SJSA1 (cell line): ENCODE measurements at regions not wholly inside any gene's neighbourhood (a gene's known extent, or its start where the extent isn't known, plus 50 kb on each side); places are given as distances from the start of the nearest gene placed in this dataset.
"Not testable (repeated sequence)": the region's sequence is repeated elsewhere in the genome, so short reads cannot be mapped to it uniquely, and the experiment has no call there.

Experiments used
- DNase-seq, 2 experiments: peaks; one replicate each; pipeline ENCODE4 v3.0.0-alpha.2; 2015 to 2020; ENCODE audit warnings: low spot score in 2 of 2, low read depth in 1 of 2
- H3K27ac ChIP-seq: fragments of 250-450 bp; sonication (Bioruptor Pico); 2 replicates; pipeline ENCODE4 v1.5.1; 2020; ENCODE audit warnings: mild to moderate bottlenecking, moderate library complexity
- H3K27me3 ChIP-seq: fragments of 250-450 bp; sonication (Bioruptor Pico); replicated peaks from 2 replicates; pipeline ENCODE4 v1.5.1; 2020; ENCODE audit warnings: mild to moderate bottlenecking, moderate library complexity
- H3K36me3 ChIP-seq: fragments of 250-450 bp; sonication (Bioruptor Pico); 2 replicates; pipeline ENCODE4 v1.5.1; 2020; ENCODE audit warnings: mild to moderate bottlenecking
- H3K4me1 ChIP-seq: fragments of 250-450 bp; sonication (Bioruptor Pico); replicated peaks from 2 replicates; pipeline ENCODE4 v1.6.1; 2021; ENCODE audit warnings: mild to moderate bottlenecking
- H3K4me3 ChIP-seq: fragments of 250-450 bp; sonication (Bioruptor Pico); 2 replicates; pipeline ENCODE4 v1.5.1; 2020; ENCODE audit warnings: mild to moderate bottlenecking
- H3K9me3 ChIP-seq: fragments of 250-450 bp; sonication (Bioruptor Pico); replicated peaks from 2 replicates; pipeline ENCODE4 v1.5.1; 2020; ENCODE audit warnings: mild to moderate bottlenecking

GRCh38 chr6:48624631-48625030 is 513.6 kb upstream of the PTCHD4 start:
- no peak for DNase-seq
- Histone ChIP-seq H3K27ac (no peak overlapping the region), H3K9me3 (no peaks in the 10 kb centered on the region), H3K4me3 (no peak overlapping the region), H3K27me3 (no peaks in the 10 kb centered on the region), H3K4me1 (no peaks in the 10 kb centered on the region), H3K36me3 (no peaks in the 10 kb centered on the region)

GRCh38 chr6:48619771-48620170 is 508.8 kb upstream of the PTCHD4 start:
- DNase-seq: no peak
- no peak overlapping the region for H3K4me3 ChIP-seq
- no peak overlapping the region for H3K27ac ChIP-seq
- 0 out of 2 replicates have a peak, but pooled peaks cover 3% of the 10 kb centered on the region for H3K9me3 ChIP-seq
- no peaks in the 10 kb centered on the region for H3K4me1 ChIP-seq
- no peaks in the 10 kb centered on the region for H3K27me3 ChIP-seq
- no peaks in the 10 kb centered on the region for H3K36me3 ChIP-seq

- no peak overlapping the region for H3K4me3 ChIP-seq
- no peak for DNase-seq
- 0 out of 2 replicates have a peak, but pooled peaks cover 3% of the 10 kb centered on the region for H3K9me3 ChIP-seq
- H3K27me3 ChIP-seq: no peaks in the 10 kb centered on the region
- H3K36me3 ChIP-seq: no peaks in the 10 kb centered on the region
- H3K27ac ChIP-seq: no peak overlapping the region
- H3K4me1 ChIP-seq: no peaks in the 10 kb centered on the region
Observed at GRCh38 chr6:48615041-48615440, 504.0 kb upstream of the PTCHD4 start.

GRCh38 chr6:48614326-48614725 is 503.3 kb upstream of the PTCHD4 start:
- no peak overlapping the region for H3K4me3 ChIP-seq
- 0 out of 2 replicates have a peak, but pooled peaks cover 3% of the 10 kb centered on the region for H3K9me3 ChIP-seq
- no peaks in the 10 kb centered on the region for H3K36me3 ChIP-seq
- no peak overlapping the region for H3K27ac ChIP-seq
- H3K27me3 ChIP-seq: no peaks in the 10 kb centered on the region
- no peak for DNase-seq
- H3K4me1 ChIP-seq: no peaks in the 10 kb centered on the region

GRCh38 chr6:48613231-48613949 is 502.4 kb upstream of the PTCHD4 start:
- Histone ChIP-seq H3K4me3 (no peak overlapping the region), H3K27ac (no peak overlapping the region), H3K36me3 (no peaks in the 10 kb centered on the region), H3K27me3 (0 out of 2 replicates have a peak, but pooled peaks cover 6% of the 10 kb centered on the region), H3K9me3 (0 out of 2 replicates have a peak, but pooled peaks cover 3% of the 10 kb centered on the region), H3K4me1 (no peaks in the 10 kb centered on the region)
- no peak for DNase-seq

GRCh38 chr6:48611332-48611731 is 500.3 kb upstream of the PTCHD4 start:
- DNase-seq: no peak
- H3K9me3 ChIP-seq: no peaks in the 10 kb centered on the region
- no peak overlapping the region for H3K27ac ChIP-seq
- H3K27me3 ChIP-seq: peaks cover 6% of the 10 kb centered on the region; the same call in 1 of the 2 replicates
- H3K36me3 ChIP-seq: no peaks in the 10 kb centered on the region
- H3K4me3 ChIP-seq: no peak overlapping the region
- no peaks in the 10 kb centered on the region for H3K4me1 ChIP-seq

- Histone ChIP-seq H3K27me3 (peaks cover 6% of the 10 kb centered on the region; the same call in 1 of the 2 replicates), H3K4me3 (no peak overlapping the region), H3K9me3 (no peaks in the 10 kb centered on the region), H3K27ac (no peak overlapping the region), H3K36me3 (no peaks in the 10 kb centered on the region), H3K4me1 (no peaks in the 10 kb centered on the region)
- no peak for DNase-seq
Observed at GRCh38 chr6:48610846-48611245, 499.8 kb upstream of the PTCHD4 start.

GRCh38 chr6:48606618-48607017 is 495.6 kb upstream of the PTCHD4 start:
- H3K36me3 ChIP-seq: no peaks in the 10 kb centered on the region
- no peak overlapping the region for H3K27ac ChIP-seq
- H3K4me3 ChIP-seq: no peak overlapping the region
- H3K4me1 ChIP-seq: no peaks in the 10 kb centered on the region
- DNase-seq: no peak
- no peaks in the 10 kb centered on the region for H3K9me3 ChIP-seq
- H3K27me3 ChIP-seq: peaks cover 6% of the 10 kb centered on the region; the same call in 1 of the 2 replicates

GRCh38 chr6:48597951-48598350 is 487.0 kb upstream of the PTCHD4 start:
- Histone ChIP-seq H3K4me1 (no peaks in the 10 kb centered on the region), H3K36me3 (no peaks in the 10 kb centered on the region), H3K27ac (no peak overlapping the region), H3K9me3 (no peaks in the 10 kb centered on the region), H3K4me3 (no peak overlapping the region), H3K27me3 (no peaks in the 10 kb centered on the region)
- DNase-seq: no peak

GRCh38 chr6:48596830-48597229 is 485.8 kb upstream of the PTCHD4 start:
- H3K36me3 ChIP-seq: no peaks in the 10 kb centered on the region
- H3K27me3 ChIP-seq: no peaks in the 10 kb centered on the region
- no peaks in the 10 kb centered on the region for H3K9me3 ChIP-seq
- no peak overlapping the region for H3K4me3 ChIP-seq
- H3K27ac ChIP-seq: no peak overlapping the region
- no peak for DNase-seq
- H3K4me1 ChIP-seq: no peaks in the 10 kb centered on the region

GRCh38 chr6:48591158-48591557 is 480.2 kb upstream of the PTCHD4 start:
- H3K4me3 ChIP-seq, H3K4me1 ChIP-seq, H3K27ac ChIP-seq, H3K27me3 ChIP-seq, H3K36me3 ChIP-seq, DNase-seq, H3K9me3 ChIP-seq: not testable (repeated sequence)

- no peak overlapping the region for H3K27ac ChIP-seq
- no peak for DNase-seq
- H3K9me3 ChIP-seq: no peaks in the 10 kb centered on the region
- no peaks in the 10 kb centered on the region for H3K4me1 ChIP-seq
- H3K27me3 ChIP-seq: peaks cover 3% of the 10 kb centered on the region; the same call in 1 of the 2 replicates
- no peaks in the 10 kb centered on the region for H3K36me3 ChIP-seq
- H3K4me3 ChIP-seq: no peak overlapping the region
Observed at GRCh38 chr6:48584846-48585245, 473.8 kb upstream of the PTCHD4 start.

- Histone ChIP-seq H3K27me3 (no peaks in the 10 kb centered on the region), H3K36me3 (no peaks in the 10 kb centered on the region), H3K27ac (no peak overlapping the region), H3K9me3 (no peaks in the 10 kb centered on the region), H3K4me3 (no peak overlapping the region), H3K4me1 (peaks cover 10% of the 10 kb centered on the region)
- no peak for DNase-seq
Observed at GRCh38 chr6:48570656-48571055, 459.7 kb upstream of the PTCHD4 start.

- H3K36me3 ChIP-seq: no peaks in the 10 kb centered on the region
- no peak overlapping the region for H3K4me3 ChIP-seq
- no peaks in the 10 kb centered on the region for H3K27me3 ChIP-seq
- no peak for DNase-seq
- no peak overlapping the region for H3K27ac ChIP-seq
- peaks cover 10% of the 10 kb centered on the region for H3K4me1 ChIP-seq
- H3K9me3 ChIP-seq: no peaks in the 10 kb centered on the region
Observed at GRCh38 chr6:48568856-48569255, 457.9 kb upstream of the PTCHD4 start.

- DNase-seq: peak in 1 of 2 experiments; percentile 68
- H3K9me3 ChIP-seq: no peaks in the 10 kb centered on the region
- no peak overlapping the region for H3K4me3 ChIP-seq
- no peak overlapping the region for H3K27ac ChIP-seq
- H3K27me3 ChIP-seq: no peaks in the 10 kb centered on the region
- H3K36me3 ChIP-seq: no peaks in the 10 kb centered on the region
- H3K4me1 ChIP-seq: peaks cover 10% of the 10 kb centered on the region
Observed at GRCh38 chr6:48567016-48567415, 456.0 kb upstream of the PTCHD4 start.
